SK-N-SH (cell line): ENCODE measurements at regions not wholly inside any gene's neighbourhood (a gene's known extent, or its start where the extent isn't known, plus 50 kb on each side); places are given as distances from the start of the nearest gene placed in this dataset.

Source experiments
- CTCF ChIA-PET: fragments of 300-600, 350-600 bp; formaldehyde crosslinking; extraction: SDS; loops from one replicate; lab custom pipeline; 2021; lab: Yijun Ruan, JAX
- POLR2A ChIA-PET: fragments of 350-600 bp; sonication (Branson Sonifier 250); formaldehyde crosslinking; extraction: SDS; loops from one replicate; lab custom pipeline; 2020; ENCODE audit warnings: antibody characterized with exemption, inconsistent platforms; lab: Yijun Ruan, JAX
- DNase-seq: peaks from one replicate; pipeline ENCODE4 v3.0.0; 2012
- H2AFZ ChIP-seq: fragments of 200-600 bp; sonication (generic); 2 replicates; pipeline ENCODE4 v1.8.1; 2016; ENCODE audit warnings: antibody characterized with exemption, mild to moderate bottlenecking, low read depth
- H3F3A ChIP-seq: fragments of 200-600 bp; sonication (generic); replicated peaks from 2 replicates; pipeline ENCODE3; 2016; ENCODE audit warnings: antibody characterized with exemption, mild to moderate bottlenecking; ENCODE audit not compliant: insufficient read depth
- H3K27ac ChIP-seq, 2 experiments: fragments of 200-500 bp in 1 of 2; fragments of 200-600 bp in 1 of 2; sonication (Bioruptor generic) in 1 of 2; sonication (generic), shearing (Covaris generic) in 1 of 2; 2 replicates each; pipeline versions ENCODE4 v1.5.1 to v1.6.1; 2014 to 2016; ENCODE audit warnings: low read depth in 2 of 2, inconsistent platforms in 1 of 2, low read length in 1 of 2, mild to moderate bottlenecking in 1 of 2, mixed read lengths in 1 of 2
- H3K27me3 ChIP-seq: fragments of 200-600 bp; sonication (generic), shearing (Covaris generic); 2 replicates; pipeline ENCODE4 v1.6.1; 2016; ENCODE audit warnings: mixed run types; ENCODE audit not compliant: insufficient read depth
- H3K36me3 ChIP-seq, 2 experiments: fragments of 200-500 bp in 1 of 2; fragments of 200-600 bp in 1 of 2; sonication (Bioruptor generic) in 1 of 2; sonication (generic) in 1 of 2; replicated peaks in 1 of 2; 2 replicates each; pipeline versions ENCODE3 to v1.5.1; 2014 to 2016; ENCODE audit warnings: low read length in 1 of 2, mild to moderate bottlenecking in 1 of 2; ENCODE audit not compliant: insufficient read depth in 2 of 2, control insufficient read depth in 1 of 2
- H3K4me1 ChIP-seq, 2 experiments: fragments of 200-500 bp in 1 of 2; fragments of 200-600 bp in 1 of 2; sonication (Bioruptor generic) in 1 of 2; sonication (generic), shearing (Covaris generic) in 1 of 2; 2 replicates each; pipeline versions ENCODE4 v1.5.1 to v1.6.1; 2014 to 2016; ENCODE audit warnings: low read depth in 1 of 2, low read length in 1 of 2, mixed run types in 1 of 2; ENCODE audit not compliant: insufficient read depth in 2 of 2, control insufficient read depth in 1 of 2
- H3K4me2 ChIP-seq: fragments of 200-600 bp; sonication (generic), shearing (Covaris generic); 2 replicates; pipeline ENCODE4 v1.6.1; 2017; ENCODE audit warnings: mixed run types
- H3K4me3 ChIP-seq, 2 experiments: fragments of 200-500 bp in 1 of 2; fragments of 200-600 bp in 1 of 2; sonication (Bioruptor generic) in 1 of 2; sonication (generic), shearing (Covaris generic) in 1 of 2; 2 replicates each; pipeline versions ENCODE4 v1.5.1 to v1.8.1; 2014 to 2016; ENCODE audit warnings: low read depth in 2 of 2, inconsistent platforms in 1 of 2, low read length in 1 of 2, mild to moderate bottlenecking in 1 of 2, mixed read lengths in 1 of 2, moderate library complexity in 1 of 2
- H3K79me2 ChIP-seq: fragments of 200-600 bp; sonication (generic); 2 replicates; pipeline ENCODE4 v1.8.1; 2017; ENCODE audit warnings: mild to moderate bottlenecking; ENCODE audit not compliant: insufficient read depth
- H3K9ac ChIP-seq: fragments of 200-600 bp; sonication (generic); 2 replicates; pipeline ENCODE4 v1.6.1; 2017; ENCODE audit warnings: mixed run types
- H3K9me2 ChIP-seq: fragments of 200-600 bp; sonication (generic); 2 replicates; pipeline ENCODE4 v1.6.1; 2017; ENCODE audit warnings: mixed run types
- H3K9me3 ChIP-seq: fragments of 200-600 bp; sonication (generic); 2 replicates; pipeline ENCODE4 v1.6.1; 2017; ENCODE audit warnings: mixed run types, mild to moderate bottlenecking, moderate library complexity
- H4K20me1 ChIP-seq: fragments of 200-600 bp; sonication (generic); 2 replicates; pipeline ENCODE4 v1.6.1; 2017; ENCODE audit warnings: mild to moderate bottlenecking, mixed run types; ENCODE audit not compliant: insufficient read depth
- CHD2 ChIP-seq: fragments of 150-350 bp; IDR thresholded peaks from 2 replicates; pipeline ENCODE4 v1.6.1; 2018; ENCODE audit warnings: low read length; ENCODE audit not compliant: partially characterized antibody
- EZH2phosphoT487 ChIP-seq: fragments of 200-600 bp; sonication (generic); IDR thresholded peaks from 2 replicates; pipeline ENCODE4 v1.6.1; 2017; ENCODE audit warnings: low read depth, mixed run types, mild to moderate bottlenecking, antibody characterized with exemption, moderate library complexity, borderline replicate concordance
- FOXM1 ChIP-seq: IDR thresholded peaks from 2 replicates; pipeline ENCODE4 v1.4.0; 2012; ENCODE audit warnings: low read depth, mild to moderate bottlenecking
- GABPA ChIP-seq: IDR thresholded peaks from 2 replicates; pipeline ENCODE4 v1.4.0; 2012; ENCODE audit warnings: low read depth, mild to moderate bottlenecking
- GATA2 ChIP-seq: sonication (generic); formaldehyde crosslinking; IDR thresholded peaks from 2 replicates; pipeline ENCODE4 v1.5.0; 2020; ENCODE audit warnings: mild to moderate bottlenecking, missing genetic modification reagents
- IRF3 ChIP-seq: fragments of 150-350 bp; IDR thresholded peaks from 2 replicates; pipeline ENCODE4 v1.6.1; 2016; ENCODE audit warnings: mild to moderate bottlenecking, low read depth, low read length
- MEF2A ChIP-seq: IDR thresholded peaks from 2 replicates; pipeline ENCODE4 v1.4.0; 2012; ENCODE audit warnings: low read depth, borderline replicate concordance
- MXI1 ChIP-seq: IDR thresholded peaks from 2 replicates; pipeline ENCODE4 v1.6.1; 2012; ENCODE audit warnings: mild to moderate bottlenecking, low read depth, low read length, improper control_type of control experiment
- NFIC ChIP-seq: IDR thresholded peaks from 2 replicates; pipeline ENCODE4 v1.4.0; 2012; ENCODE audit warnings: borderline replicate concordance
- NRF1 ChIP-seq: IDR thresholded peaks from 2 replicates; pipeline ENCODE4 v1.6.1; 2012; ENCODE audit warnings: low read depth, mild to moderate bottlenecking, low read length
- PBX3 ChIP-seq: IDR thresholded peaks from 2 replicates; pipeline ENCODE4; 2012
- POLR2AphosphoS5 ChIP-seq: IDR thresholded peaks from 2 replicates; pipeline ENCODE4 v1.6.1; 2012; ENCODE audit warnings: low read depth, low read length
- REST ChIP-seq: IDR thresholded peaks from 2 replicates; pipeline ENCODE4 v1.6.1; 2012; ENCODE audit warnings: mild to moderate bottlenecking, low read depth, low read length, moderate library complexity
- RXRA ChIP-seq: IDR thresholded peaks from 2 replicates; pipeline ENCODE4 v1.4.0; 2012; ENCODE audit warnings: low read depth, mild to moderate bottlenecking, borderline replicate concordance
- SIN3A ChIP-seq: IDR thresholded peaks from 2 replicates; pipeline ENCODE4 v1.6.1; 2012; ENCODE audit warnings: low read depth, mild to moderate bottlenecking, low read length, moderate library complexity, borderline replicate concordance
- SMC3 ChIP-seq: IDR thresholded peaks from 2 replicates; pipeline ENCODE4 v1.6.1; 2012; ENCODE audit warnings: low read depth, low read length, improper control_type of control experiment
- USF1 ChIP-seq: IDR thresholded peaks from 2 replicates; pipeline ENCODE4 v1.4.0; 2012; ENCODE audit warnings: low read depth, borderline replicate concordance
- USF2 ChIP-seq: fragments of 150-350 bp; IDR thresholded peaks from 2 replicates; pipeline ENCODE4 v1.6.1; 2017; ENCODE audit warnings: antibody characterized with exemption, low read length, low read depth, borderline replicate concordance
- YY1 ChIP-seq: IDR thresholded peaks from 2 replicates; pipeline ENCODE4 v1.4.0; 2012; ENCODE audit warnings: low read depth, mild to moderate bottlenecking
- ZBTB33 ChIP-seq: IDR thresholded peaks from 2 replicates; pipeline ENCODE4 v1.4.0; 2012; ENCODE audit warnings: low read depth, borderline replicate concordance
- WGBS: methylation state at CpG from one replicate; pipeline ENCODE4 v1.1.6; 2017; ENCODE audit warnings: low lambda C conversion rate; 5-methylcytosine and 5-hydroxymethylcytosine counted together

- TF ChIP-seq GATA2, result no peak
- TF ChIP-seq NFIC, result no peak
- TF ChIP-seq SMC3, result no peak
- no peak for TF ChIP-seq MEF2A
- TF ChIP-seq NRF1, result no peak
- TF ChIP-seq PBX3, result no peak
Measured at GRCh38 chrX:97766501-97767095, 882.9 kb downstream of the RPA4 start (continued).

- H3K4me1 ChIP-seq, result no peaks in the 10 kb centered on the region
- H3K4me3 ChIP-seq, result no peak overlapping the region
- no peaks in the 10 kb centered on the region for H3K36me3 ChIP-seq
- no peaks in the 10 kb centered on the region for H3K79me2 ChIP-seq
- WGBS, result 44% methylated on average over 2 of the region's 2 CpGs
- H4K20me1 ChIP-seq, result no peaks in the 10 kb centered on the region
- H3K9me3 ChIP-seq, result no peaks in the 10 kb centered on the region
- no peaks in the 10 kb centered on the region for H3F3A ChIP-seq
- no peaks in the 10 kb centered on the region for H3K9me2 ChIP-seq
- no peak overlapping the region for H3K9ac ChIP-seq
- H3K27me3 ChIP-seq, result no peaks in the 10 kb centered on the region
- no peak overlapping the region for H2AFZ ChIP-seq
- POLR2A ChIA-PET, result no interaction called here
- H3K27ac ChIP-seq, result no peak overlapping the region
- TF ChIP-seq IRF3, result no peak
- no peak for TF ChIP-seq RXRA
- no peak for TF ChIP-seq MXI1
- TF ChIP-seq YY1, result no peak
- no peak for TF ChIP-seq POLR2AphosphoS5
- no peak for TF ChIP-seq FOXM1
- no peak for TF ChIP-seq GABPA
- TF ChIP-seq ZBTB33, result no peak
- TF ChIP-seq CHD2, result no peak
- TF ChIP-seq REST, result no peak
- TF ChIP-seq SIN3A, result no peak
- no peak for TF ChIP-seq USF2
- no peak for TF ChIP-seq USF1
- no peak for TF ChIP-seq EZH2phosphoT487
- CTCF ChIA-PET, result no interaction called here
- no peak overlapping the region for H3K4me2 ChIP-seq
- no peak for DNase-seq
Measured at GRCh38 chrX:97787311-97787710, 903.6 kb downstream of the RPA4 start.
